Endodermal cell (in vitro differentiated cells): ENCODE measurements at regions not wholly inside any gene's neighbourhood (a gene's known extent, or its start where the extent isn't known, plus 50 kb on each side); places are given as distances from the start of the nearest gene placed in this dataset.

Source experiments
- DNase-seq: peaks from one replicate; pipeline ENCODE4 v3.0.0-alpha.2; 2017
- H3K27ac ChIP-seq: 2 replicates; pipeline ENCODE4 v1.5.1; 2013; ENCODE audit warnings: mild to moderate bottlenecking, low read depth, low read length, moderate library complexity
- H3K27me3 ChIP-seq: 2 replicates; pipeline ENCODE4 v1.6.1; 2013; ENCODE audit warnings: mild to moderate bottlenecking, low read length, moderate library complexity; ENCODE audit not compliant: insufficient read depth, control insufficient read depth, poor library complexity, severe bottlenecking
- H3K36me3 ChIP-seq: 2 replicates; pipeline ENCODE4 v1.7.0; 2013; ENCODE audit warnings: mild to moderate bottlenecking, low read length, moderate library complexity; ENCODE audit not compliant: control insufficient read depth, insufficient read depth
- H3K4me1 ChIP-seq: one replicate; pipeline ENCODE4 v1.7.0; 2013; ENCODE audit warnings: low read length; ENCODE audit not compliant: control insufficient read depth, insufficient read depth
- H3K4me3 ChIP-seq: 2 replicates; pipeline ENCODE4 v1.5.1; 2013; ENCODE audit warnings: mild to moderate bottlenecking, low read length, moderate library complexity
- H3K9ac ChIP-seq: 2 replicates; pipeline ENCODE4 v1.6.1; 2013; ENCODE audit warnings: mild to moderate bottlenecking, low read length, moderate library complexity; ENCODE audit not compliant: poor library complexity, severe bottlenecking; ENCODE audit errors: extremely low read depth
- H3K9me3 ChIP-seq: 2 replicates; pipeline ENCODE4 v1.6.1; 2013; ENCODE audit warnings: mild to moderate bottlenecking, low read length, moderate library complexity; ENCODE audit not compliant: control insufficient read depth
- H3K27ac Mint-ChIP-seq: 2 replicates; pipeline ENCODE4 v1.8.0; 2020; ENCODE audit warnings: mixed read lengths
- H3K27me3 Mint-ChIP-seq: 2 replicates; pipeline ENCODE4 v1.8.0; 2021; ENCODE audit warnings: mild to moderate bottlenecking, mixed read lengths; ENCODE audit not compliant: insufficient read depth
- H3K36me3 Mint-ChIP-seq: 2 replicates; pipeline ENCODE4 v1.8.0; 2020; ENCODE audit warnings: low read depth, mixed read lengths
- H3K4me1 Mint-ChIP-seq: 2 replicates; pipeline ENCODE4 v1.8.0; 2020; ENCODE audit warnings: mixed read lengths
- H3K4me3 Mint-ChIP-seq: 2 replicates; pipeline ENCODE4 v1.8.0; 2020; ENCODE audit warnings: mild to moderate bottlenecking, moderate library complexity, mixed read lengths
- H3K9me3 Mint-ChIP-seq: 2 replicates; pipeline ENCODE4 v1.8.0; 2020; ENCODE audit warnings: mild to moderate bottlenecking, mixed read lengths
- CTCF ChIP-seq: fragments of 200-600 bp; sonication (generic); conservative IDR thresholded peaks from 2 replicates; pipeline ENCODE4 v1.5.0; 2021; ENCODE audit warnings: antibody characterized with exemption, mild to moderate bottlenecking
- WGBS, 2 experiments: methylation state at CpG; one replicate each; pipeline versions ENCODE4 v1.1.5 to v1.1.7; 2013; ENCODE audit warnings: missing lambda C conversion rate in 2 of 2, mixed read lengths in 1 of 2; ENCODE audit not compliant: insufficient coverage in 1 of 2, insufficient read length in 1 of 2; 5-methylcytosine and 5-hydroxymethylcytosine counted together

GRCh38 chr2:57434441-57434840, 612.2 kb upstream of the VRK2 start:
- 95 to 100% methylated on average over 1 to 2 of the region's 2 CpGs for WGBS, 2 experiments
- Histone ChIP-seq H3K36me3 (no peaks in the 10 kb centered on the region), H3K27ac (no peak overlapping the region), H3K27me3 (no peaks in the 10 kb centered on the region), H3K9ac (no peak overlapping the region), H3K4me1 (peaks cover 4% of the 10 kb centered on the region), H3K9me3 (no peaks in the 10 kb centered on the region), H3K4me3 (no peak overlapping the region)
- H3K9me3 Mint-ChIP-seq, result no peaks in the 10 kb centered on the region
- H3K27ac Mint-ChIP-seq, result no peak overlapping the region
- H3K4me3 Mint-ChIP-seq, result no peak overlapping the region
- no peaks in the 10 kb centered on the region for H3K27me3 Mint-ChIP-seq
- peaks cover 18% of the 10 kb centered on the region for H3K4me1 Mint-ChIP-seq
- TF ChIP-seq CTCF, result no peak
- no peak for DNase-seq
- H3K36me3 Mint-ChIP-seq, result no peaks in the 10 kb centered on the region

GRCh38 chr2:57434972-57435371, 611.6 kb upstream of the VRK2 start:
- TF ChIP-seq CTCF, result no peak
- Mint-ChIP-seq H3K27ac (no peak overlapping the region), H3K9me3 (no peaks in the 10 kb centered on the region), H3K4me1 (peaks cover 18% of the 10 kb centered on the region), H3K27me3 (no peaks in the 10 kb centered on the region), H3K36me3 (no peaks in the 10 kb centered on the region), H3K4me3 (no peak overlapping the region)
- Histone ChIP-seq H3K9me3 (no peaks in the 10 kb centered on the region), H3K27ac (no peak overlapping the region), H3K36me3 (no peaks in the 10 kb centered on the region), H3K27me3 (no peaks in the 10 kb centered on the region), H3K4me3 (no peak overlapping the region), H3K4me1 (peaks cover 4% of the 10 kb centered on the region), H3K9ac (no peak overlapping the region)
- WGBS, 2 experiments, result 88% methylated on average over 1 of the region's 1 CpG; no CpG with 5 or more reads in 1 of the 2 experiments
- no peak for DNase-seq

GRCh38 chr2:57437077-57437476, 609.5 kb upstream of the VRK2 start:
- Mint-ChIP-seq H3K27ac (no peak overlapping the region), H3K4me3 (no peak overlapping the region)
- 80 to 91% methylated on average over 1 of the region's 1 CpG for WGBS, 2 experiments

More at GRCh38 chr2:57437077-57437476, 609.5 kb upstream of the VRK2 start:
- DNase-seq, result no peak
- Histone ChIP-seq H3K4me1 (peaks cover 4% of the 10 kb centered on the region), H3K27me3 (no peaks in the 10 kb centered on the region), H3K4me3 (no peak overlapping the region), H3K36me3 (no peaks in the 10 kb centered on the region), H3K9ac (no peak overlapping the region), H3K9me3 (no peaks in the 10 kb centered on the region), H3K27ac (no peak overlapping the region)
- H3K36me3 Mint-ChIP-seq, result no peaks in the 10 kb centered on the region
- H3K4me1 Mint-ChIP-seq, result peaks cover 14% of the 10 kb centered on the region
- TF ChIP-seq CTCF, result no peak
- no peaks in the 10 kb centered on the region for H3K9me3 Mint-ChIP-seq
- H3K27me3 Mint-ChIP-seq, result no peaks in the 10 kb centered on the region
